Astrocyte of the spinal cord (primary cell): ENCODE measurements at regions not wholly inside any gene's neighbourhood (a gene's known extent, or its start where the extent isn't known, plus 50 kb on each side); places are given as distances from the start of the nearest gene placed in this dataset.
A peak's percentile ranks its signal among the peaks of the same experiment; 100 is the strongest.

ENCODE experiments used
- DNase-seq: peaks from one replicate; pipeline ENCODE4 v3.0.0; 2011; ENCODE audit warnings: low read depth, low spot score
- H3K4me3 ChIP-seq: 2 replicates; pipeline ENCODE4 v1.5.1; 2011; ENCODE audit warnings: low read depth, mild to moderate bottlenecking, low read length, moderate library complexity
- in situ Hi-C: cut with HindIII; loops from 2 replicates; pipeline ENCODE4 v1.10.0; 2017; ENCODE audit warnings: low sequenced_read_pairs
- TF ChIP-seq, protein P1 (sequence below): IDR thresholded peaks from 2 replicates; pipeline ENCODE4 v1.5.1; 2012; ENCODE audit warnings: low read depth, mild to moderate bottlenecking, low read length, inconsistent platforms

DNA sequence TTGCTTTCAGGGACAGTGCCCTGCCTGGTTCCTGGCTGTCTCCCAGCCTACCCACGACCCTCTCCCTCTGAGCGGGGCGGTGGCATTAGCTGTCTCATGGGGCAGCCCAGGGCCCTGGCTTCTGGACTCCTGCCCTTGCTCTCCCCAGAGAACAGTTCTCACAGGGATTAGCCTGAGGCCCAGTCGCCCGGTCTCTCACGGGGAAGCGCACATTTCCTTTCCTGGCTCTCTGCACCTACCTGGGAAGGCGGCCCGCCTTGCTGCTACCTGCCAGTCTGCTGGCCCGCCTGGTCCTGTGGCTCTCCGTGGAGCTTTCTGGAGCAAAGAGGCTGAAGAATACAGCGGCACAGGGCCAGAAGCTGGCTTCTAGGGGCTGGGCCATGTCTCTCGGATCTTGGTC, 128.4 kb downstream of the FHDC1 start:
- no peak overlapping the region for H3K4me3 ChIP-seq
- TF ChIP-seq, protein P1, sequence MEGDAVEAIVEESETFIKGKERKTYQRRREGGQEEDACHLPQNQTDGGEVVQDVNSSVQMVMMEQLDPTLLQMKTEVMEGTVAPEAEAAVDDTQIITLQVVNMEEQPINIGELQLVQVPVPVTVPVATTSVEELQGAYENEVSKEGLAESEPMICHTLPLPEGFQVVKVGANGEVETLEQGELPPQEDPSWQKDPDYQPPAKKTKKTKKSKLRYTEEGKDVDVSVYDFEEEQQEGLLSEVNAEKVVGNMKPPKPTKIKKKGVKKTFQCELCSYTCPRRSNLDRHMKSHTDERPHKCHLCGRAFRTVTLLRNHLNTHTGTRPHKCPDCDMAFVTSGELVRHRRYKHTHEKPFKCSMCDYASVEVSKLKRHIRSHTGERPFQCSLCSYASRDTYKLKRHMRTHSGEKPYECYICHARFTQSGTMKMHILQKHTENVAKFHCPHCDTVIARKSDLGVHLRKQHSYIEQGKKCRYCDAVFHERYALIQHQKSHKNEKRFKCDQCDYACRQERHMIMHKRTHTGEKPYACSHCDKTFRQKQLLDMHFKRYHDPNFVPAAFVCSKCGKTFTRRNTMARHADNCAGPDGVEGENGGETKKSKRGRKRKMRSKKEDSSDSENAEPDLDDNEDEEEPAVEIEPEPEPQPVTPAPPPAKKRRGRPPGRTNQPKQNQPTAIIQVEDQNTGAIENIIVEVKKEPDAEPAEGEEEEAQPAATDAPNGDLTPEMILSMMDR = no peak
- no peak for DNase-seq
- in situ Hi-C loops = no loop called here

DNA sequence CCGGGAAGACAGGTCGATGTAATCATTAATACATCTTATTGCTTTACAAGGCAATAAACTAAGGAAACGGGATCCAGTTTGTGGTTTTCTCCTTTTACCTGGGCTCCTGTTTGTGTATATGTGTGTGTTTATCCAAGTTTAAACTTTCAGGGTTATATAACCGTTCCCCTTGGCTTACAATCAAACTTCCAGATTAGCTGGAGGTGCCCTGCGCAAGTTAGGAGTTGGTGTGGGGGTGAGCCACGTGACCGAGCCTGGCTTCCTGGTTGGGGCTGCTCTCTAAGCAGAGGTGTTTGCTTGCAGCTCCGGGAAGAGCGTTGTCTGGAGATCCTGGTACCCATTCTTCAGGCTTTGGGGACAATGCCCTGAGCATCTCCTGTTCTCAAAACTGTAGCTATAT, 129.2 kb downstream of the FHDC1 start:
- TF ChIP-seq, protein P1 = no peak
- in situ Hi-C loops = no loop called here
- H3K4me3 ChIP-seq = no peak overlapping the region
- DNase-seq = no peak

DNA sequence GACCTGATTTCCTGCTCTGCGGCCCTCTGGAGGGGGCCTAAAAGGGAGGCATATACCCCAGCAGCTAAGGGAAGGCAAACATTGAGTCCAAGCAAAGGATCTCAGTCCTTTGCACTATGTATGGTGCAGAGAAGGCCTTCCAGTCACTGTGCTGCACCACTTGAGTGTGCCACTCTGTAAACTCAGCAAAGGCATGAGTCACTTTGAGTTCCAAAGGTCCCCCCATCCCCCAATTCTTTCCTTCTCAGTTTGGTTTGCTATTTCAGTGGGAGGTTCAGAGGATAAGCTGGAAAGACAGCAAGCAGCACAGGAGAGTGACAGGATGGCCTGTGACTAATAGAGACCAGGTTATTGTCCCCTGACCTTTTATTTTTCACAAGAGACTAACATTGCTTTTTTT, 131.3 kb downstream of the FHDC1 start:
- peak; percentile 22 for DNase-seq
- TF ChIP-seq, protein P1 = no peak
- no peak overlapping the region for H3K4me3 ChIP-seq
- in situ Hi-C loops = no loop called here

DNA sequence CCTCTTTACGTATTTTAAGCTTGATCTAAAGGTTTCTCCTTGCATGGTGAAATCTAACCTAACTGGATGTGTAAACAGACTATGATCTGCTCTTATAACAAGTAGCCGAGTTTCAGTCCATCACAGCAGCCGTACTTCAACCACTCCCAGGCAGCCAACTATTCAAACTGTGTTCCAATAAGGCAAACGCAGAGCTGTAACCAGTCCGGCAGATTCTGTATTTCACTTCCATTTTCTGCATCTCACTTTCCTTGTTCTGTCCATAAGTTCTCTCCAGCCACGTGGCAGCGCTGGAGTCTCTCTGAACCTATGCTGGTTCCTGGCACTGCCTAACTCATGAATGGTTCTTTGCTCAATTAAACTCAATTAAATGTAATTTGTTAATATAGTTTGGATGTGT, 132.6 kb downstream of the FHDC1 start:
- in situ Hi-C loops = no loop called here
- TF ChIP-seq, protein P1 = no peak
- no peak for DNase-seq
- H3K4me3 ChIP-seq = no peak overlapping the region

DNA sequence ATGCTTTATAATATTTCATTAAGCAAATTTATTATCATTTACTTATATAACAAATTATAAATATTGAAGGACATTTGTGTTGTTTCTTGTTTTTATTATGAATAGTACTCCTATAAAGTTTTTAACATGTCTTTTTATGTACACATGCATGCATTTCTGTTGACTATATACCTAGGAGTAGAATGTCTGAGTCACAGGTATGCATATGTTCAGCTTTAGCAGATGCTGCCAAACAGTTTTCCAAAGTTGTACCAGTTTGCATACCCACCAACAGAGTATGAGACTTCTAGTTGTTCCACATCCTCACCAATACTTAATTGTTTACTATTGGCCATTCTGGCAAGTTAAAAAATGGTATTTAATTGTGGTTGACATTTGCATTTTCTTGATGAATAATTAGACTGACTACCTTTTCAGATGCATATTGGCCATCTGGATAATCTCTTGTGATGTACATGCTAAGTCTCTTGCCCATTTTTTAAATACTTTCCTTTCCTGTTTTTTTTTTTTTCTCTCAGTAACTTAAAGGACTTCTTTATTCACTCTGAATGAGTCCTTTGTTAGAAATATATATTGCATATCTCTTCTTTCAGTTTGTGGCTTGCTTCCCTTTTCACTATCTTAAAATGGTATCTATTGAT, 132.2 kb upstream of the TRIM2 start:
- no peak overlapping the region for H3K4me3 ChIP-seq
- DNase-seq = no peak
- TF ChIP-seq, protein P1 = no peak
- in situ Hi-C loops = no loop called here

DNA sequence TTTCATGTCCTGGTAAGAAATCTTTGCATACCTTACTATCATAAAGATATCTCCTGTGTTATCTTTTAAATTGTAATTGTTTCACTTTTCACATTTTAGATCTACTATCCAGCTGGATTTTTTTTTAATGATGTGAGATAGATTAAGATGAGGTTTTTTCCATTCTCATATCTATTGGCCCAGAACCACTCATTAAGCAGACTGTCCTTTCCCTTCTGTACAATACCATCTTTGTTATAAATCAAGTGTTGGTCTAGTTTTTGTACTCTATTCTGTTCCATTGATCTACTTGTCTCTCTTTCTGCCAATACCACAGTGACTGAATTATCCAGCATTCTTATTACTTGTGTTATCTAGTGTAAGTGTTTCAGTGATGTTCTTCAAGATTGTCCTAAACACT, 131.6 kb upstream of the TRIM2 start:
- TF ChIP-seq, protein P1 = no peak
- no peak overlapping the region for H3K4me3 ChIP-seq
- in situ Hi-C loops = no loop called here
- no peak for DNase-seq
